Parathyroid adenoma (tissue), 2 donors: ENCODE measurements at regions not wholly inside any gene's neighbourhood (a gene's known extent, or its start where the extent isn't known, plus 50 kb on each side); places are given as distances from the start of the nearest gene placed in this dataset.

Source experiments
- H2AFZ ChIP-seq: fragments of 300-600 bp; sonication (generic); one replicate; pipeline ENCODE4 v1.7.0; 2017; ENCODE audit warnings: antibody characterized with exemption, mild to moderate bottlenecking
- H3K27ac ChIP-seq: fragments of 300-600 bp; sonication (generic); one replicate; pipeline ENCODE4 v1.7.0; 2017
- H3K27me3 ChIP-seq: fragments of 300-600 bp; sonication (generic); one replicate; pipeline ENCODE4 v1.7.0; 2017; ENCODE audit warnings: low read length; ENCODE audit not compliant: control insufficient read depth, insufficient read depth
- H3K36me3 ChIP-seq: fragments of 300-600 bp; sonication (generic); one replicate; pipeline ENCODE4 v1.7.0; 2017; ENCODE audit warnings: low read length; ENCODE audit not compliant: control insufficient read depth, insufficient read depth
- H3K4me1 ChIP-seq: fragments of 300-600 bp; sonication (generic); one replicate; pipeline ENCODE4 v1.7.0; 2017; ENCODE audit warnings: control low read depth
- H3K4me2 ChIP-seq: fragments of 300-600 bp; sonication (generic); one replicate; pipeline ENCODE4 v1.7.0; 2017; ENCODE audit warnings: low read length
- H3K4me3 ChIP-seq: fragments of 300-600 bp; sonication (generic); one replicate; pipeline ENCODE4 v1.7.0; 2017; ENCODE audit warnings: low read depth, low read length
- H3K79me2 ChIP-seq: fragments of 300-600 bp; sonication (generic); one replicate; pipeline ENCODE4 v1.7.0; 2017; ENCODE audit warnings: control low read depth
- H3K9ac ChIP-seq: fragments of 300-600 bp; sonication (generic); one replicate; pipeline ENCODE4 v1.7.0; 2017; ENCODE audit warnings: mild to moderate bottlenecking
- H3K9me3 ChIP-seq: fragments of 300-600 bp; sonication (generic); one replicate; pipeline ENCODE4 v1.7.0; 2017; ENCODE audit warnings: low read length; ENCODE audit not compliant: control insufficient read depth
- CTCF ChIP-seq: fragments of 300-600 bp; sonication (generic); IDR thresholded peaks from one replicate; pipeline ENCODE4 v1.7.0; 2017; ENCODE audit warnings: antibody characterized with exemption, mild to moderate bottlenecking
- donor health status: primary hyperparathyroidism.

- no peak for TF ChIP-seq CTCF
- no peaks in the 10 kb centered on the region for H3K4me1 ChIP-seq
- no peaks in the 10 kb centered on the region for H3K27me3 ChIP-seq
- no peaks in the 10 kb centered on the region for H3K36me3 ChIP-seq
- no peak overlapping the region for H3K4me3 ChIP-seq
- no peak overlapping the region for H3K27ac ChIP-seq
- H3K79me2 ChIP-seq, result no peaks in the 10 kb centered on the region
- H3K4me2 ChIP-seq, result no peak overlapping the region
- H2AFZ ChIP-seq, result no peak overlapping the region
- no peaks in the 10 kb centered on the region for H3K9me3 ChIP-seq
- H3K9ac ChIP-seq, result no peak overlapping the region
Measured at GRCh38 chr6:164842085-164842484, 467.3 kb downstream of the C6orf118 start.

GRCh38 chr6:164838068-164838615, 471.3 kb downstream of the C6orf118 start:
- TF ChIP-seq CTCF, result no peak
- Histone ChIP-seq H2AFZ (no peak overlapping the region), H3K4me1 (no peaks in the 10 kb centered on the region), H3K27ac (no peak overlapping the region), H3K4me3 (no peak overlapping the region), H3K27me3 (no peaks in the 10 kb centered on the region), H3K9ac (no peak overlapping the region), H3K4me2 (no peak overlapping the region), H3K79me2 (no peaks in the 10 kb centered on the region), H3K36me3 (no peaks in the 10 kb centered on the region), H3K9me3 (no peaks in the 10 kb centered on the region)

- Histone ChIP-seq H2AFZ (no peak overlapping the region), H3K27ac (no peak overlapping the region), H3K4me2 (no peak overlapping the region), H3K79me2 (no peaks in the 10 kb centered on the region), H3K4me3 (no peak overlapping the region), H3K9ac (no peak overlapping the region), H3K4me1 (no peaks in the 10 kb centered on the region), H3K36me3 (no peaks in the 10 kb centered on the region), H3K9me3 (no peaks in the 10 kb centered on the region), H3K27me3 (no peaks in the 10 kb centered on the region)
- no peak for TF ChIP-seq CTCF
Measured at GRCh38 chr6:164836486-164836885, 472.9 kb downstream of the C6orf118 start.

- no peaks in the 10 kb centered on the region for H3K36me3 ChIP-seq
- no peak overlapping the region for H3K27ac ChIP-seq
- no peak overlapping the region for H3K4me3 ChIP-seq
- H3K9ac ChIP-seq, result no peak overlapping the region
- no peak overlapping the region for H3K4me2 ChIP-seq
- no peak for TF ChIP-seq CTCF
- no peaks in the 10 kb centered on the region for H3K79me2 ChIP-seq
- no peaks in the 10 kb centered on the region for H3K9me3 ChIP-seq
- no peak overlapping the region for H2AFZ ChIP-seq
- no peaks in the 10 kb centered on the region for H3K27me3 ChIP-seq
- H3K4me1 ChIP-seq, result no peaks in the 10 kb centered on the region
Measured at GRCh38 chr6:164832410-164832809, 477.0 kb downstream of the C6orf118 start.

GRCh38 chr6:164827537-164827936, 481.9 kb downstream of the C6orf118 start:
- no peak overlapping the region for H3K9ac ChIP-seq
- H3K79me2 ChIP-seq, result no peaks in the 10 kb centered on the region
- H3K4me1 ChIP-seq, result no peaks in the 10 kb centered on the region
- H3K27ac ChIP-seq, result no peak overlapping the region
- no peak overlapping the region for H3K4me2 ChIP-seq
- H3K4me3 ChIP-seq, result no peak overlapping the region
- H3K9me3 ChIP-seq, result no peaks in the 10 kb centered on the region
- TF ChIP-seq CTCF, result no peak
- no peak overlapping the region for H2AFZ ChIP-seq
- no peaks in the 10 kb centered on the region for H3K27me3 ChIP-seq
- no peaks in the 10 kb centered on the region for H3K36me3 ChIP-seq
